Erythroblast (primary cell): ENCODE measurements at regions not wholly inside any gene's neighbourhood (a gene's known extent, or its start where the extent isn't known, plus 50 kb on each side); places are given as distances from the start of the nearest gene placed in this dataset.

Source experiments
- GATA1 ChIP-seq: IDR thresholded peaks from 2 replicates; pipeline ENCODE4 v1.6.1; 2011; ENCODE audit warnings: low read depth, mild to moderate bottlenecking, control low read depth, low read length, moderate library complexity
- POLR2A ChIP-seq: IDR thresholded peaks from 2 replicates; pipeline ENCODE4 v1.6.1; 2011; ENCODE audit warnings: mild to moderate bottlenecking, low read length

GRCh38 chr13:59120297-59120843, 1043.4 kb downstream of the DIAPH3 start:
- TF ChIP-seq POLR2A (no peak), GATA1 (no peak)
